ENCODE measurements at regions not wholly inside any gene's neighbourhood (a gene's known extent, or its start where the extent isn't known, plus 50 kb on each side); places are given as distances from the start of the nearest gene placed in this dataset.

DNA sequence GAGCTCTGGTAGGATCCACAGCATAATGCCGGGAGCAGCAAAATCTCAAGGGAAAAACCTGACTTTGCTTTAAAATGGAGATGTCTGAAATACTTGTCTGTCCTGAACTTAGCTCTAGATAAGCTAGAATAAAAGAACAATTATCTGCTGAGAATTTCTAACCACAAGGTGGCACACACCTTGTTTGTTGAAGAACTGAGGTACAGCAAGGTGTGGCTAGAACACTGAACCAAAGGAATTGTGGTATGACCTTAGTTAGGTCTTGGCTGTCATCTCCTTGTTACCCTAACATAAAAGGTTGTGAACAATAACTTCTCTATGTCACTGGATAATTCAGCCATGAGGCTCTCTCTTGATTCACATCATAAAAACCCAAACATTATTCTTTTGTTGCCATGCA lies 72.3 kb upstream of the ANXA1 start:
- Histone ChIP-seq H3K27me3 (replicated peaks; ENCODE audit: insufficient read depth) (no peaks in the 10 kb centered on the region), H3K4me3 (no peak overlapping the region), H3K27ac (no peak overlapping the region), H3K9me3 (no peaks in the 10 kb centered on the region), H3K4me1 (ENCODE audit: control insufficient read depth in 1 of 2, low read depth in 2 of 2) (peaks cover 12 to 33% of the 10 kb centered on the region in 2 donors), H3K36me3 (no peaks in the 10 kb centered on the region)
- DNase-seq (ENCODE audit: low spot score) (no peak), ATAC-seq (ENCODE audit: insufficient number of reproducible peaks, low FRiP score, low read depth) (peak; percentile 20)
- TF ChIP-seq, protein P1, sequence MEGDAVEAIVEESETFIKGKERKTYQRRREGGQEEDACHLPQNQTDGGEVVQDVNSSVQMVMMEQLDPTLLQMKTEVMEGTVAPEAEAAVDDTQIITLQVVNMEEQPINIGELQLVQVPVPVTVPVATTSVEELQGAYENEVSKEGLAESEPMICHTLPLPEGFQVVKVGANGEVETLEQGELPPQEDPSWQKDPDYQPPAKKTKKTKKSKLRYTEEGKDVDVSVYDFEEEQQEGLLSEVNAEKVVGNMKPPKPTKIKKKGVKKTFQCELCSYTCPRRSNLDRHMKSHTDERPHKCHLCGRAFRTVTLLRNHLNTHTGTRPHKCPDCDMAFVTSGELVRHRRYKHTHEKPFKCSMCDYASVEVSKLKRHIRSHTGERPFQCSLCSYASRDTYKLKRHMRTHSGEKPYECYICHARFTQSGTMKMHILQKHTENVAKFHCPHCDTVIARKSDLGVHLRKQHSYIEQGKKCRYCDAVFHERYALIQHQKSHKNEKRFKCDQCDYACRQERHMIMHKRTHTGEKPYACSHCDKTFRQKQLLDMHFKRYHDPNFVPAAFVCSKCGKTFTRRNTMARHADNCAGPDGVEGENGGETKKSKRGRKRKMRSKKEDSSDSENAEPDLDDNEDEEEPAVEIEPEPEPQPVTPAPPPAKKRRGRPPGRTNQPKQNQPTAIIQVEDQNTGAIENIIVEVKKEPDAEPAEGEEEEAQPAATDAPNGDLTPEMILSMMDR (IDR thresholded peaks at IDR 0.05): no peak

DNA sequence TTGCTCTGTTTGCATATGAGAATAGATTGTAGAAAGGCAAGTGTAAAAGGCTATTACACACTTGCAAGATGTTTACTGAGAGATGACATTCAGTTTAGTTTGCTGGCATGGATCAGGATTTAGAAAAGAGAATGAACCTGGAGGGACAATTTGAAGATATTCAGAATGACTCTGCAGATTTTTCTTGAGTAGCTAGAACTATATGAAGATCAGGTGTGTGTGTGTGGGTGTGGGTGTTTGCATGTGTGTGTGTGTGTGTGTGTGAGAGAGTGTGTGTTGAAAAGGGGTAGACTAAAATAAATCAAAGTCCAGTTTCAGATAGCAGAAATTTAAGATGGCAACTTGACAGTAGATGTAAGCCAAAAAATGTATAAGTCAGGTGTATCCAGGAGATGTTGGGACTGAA lies 74.0 kb upstream of the ANXA1 start:
- Histone ChIP-seq H3K27ac (no peak overlapping the region), H3K4me1 (ENCODE audit: control insufficient read depth in 1 of 2, low read depth in 2 of 2) (peaks cover 16 to 49% of the 10 kb centered on the region in 2 donors), H3K4me3 (no peak overlapping the region), H3K9me3 (no peaks in the 10 kb centered on the region), H3K27me3 (replicated peaks; ENCODE audit: insufficient read depth) (no peaks in the 10 kb centered on the region), H3K36me3 (no peaks in the 10 kb centered on the region)
- TF ChIP-seq, protein P1 (IDR thresholded peaks at IDR 0.05): no peak
- ATAC-seq (ENCODE audit: insufficient number of reproducible peaks, low FRiP score, low read depth): no peak
- DNase-seq (ENCODE audit: low spot score): no peak

GRCh38 chr9:73076970-73077369 lies 74.7 kb upstream of the ANXA1 start:
- Histone ChIP-seq H3K27ac (no peak overlapping the region), H3K4me1 (ENCODE audit: control insufficient read depth in 1 of 2, low read depth in 2 of 2) (peaks cover 16 to 48% of the 10 kb centered on the region in 2 donors), H3K27me3 (replicated peaks; ENCODE audit: insufficient read depth) (no peaks in the 10 kb centered on the region), H3K36me3 (no peaks in the 10 kb centered on the region), H3K4me3 (no peak overlapping the region), H3K9me3 (no peaks in the 10 kb centered on the region)
- TF ChIP-seq, protein P1 (IDR thresholded peaks at IDR 0.05): no peak
- DNase-seq (ENCODE audit: low spot score) (no peak), ATAC-seq (ENCODE audit: insufficient number of reproducible peaks, low FRiP score, low read depth) (no peak)

DNA sequence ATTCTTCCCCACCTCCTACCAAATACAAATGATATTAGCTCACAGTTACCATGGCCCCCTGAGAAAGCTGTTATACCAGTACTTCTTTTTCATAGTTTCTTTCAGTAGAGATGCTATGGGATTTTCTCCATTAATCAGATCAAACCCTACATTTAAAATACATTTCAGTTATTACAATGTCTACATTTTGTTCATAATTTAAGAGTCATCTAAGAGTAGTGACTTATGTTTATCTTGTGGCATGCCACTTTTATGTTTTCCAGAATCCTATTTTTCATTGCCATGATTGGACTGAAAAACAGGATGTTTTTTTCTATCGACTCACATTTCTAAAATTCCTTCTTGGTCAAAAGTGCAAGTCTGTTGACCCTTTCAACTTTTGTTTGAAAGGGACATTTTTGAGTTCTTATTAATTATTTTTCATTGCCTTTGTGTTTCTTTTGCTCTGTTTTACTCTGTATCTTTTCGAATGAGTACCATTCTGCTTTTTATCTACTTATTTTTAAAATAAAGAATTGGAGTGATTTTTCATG lies 77.4 kb upstream of the ANXA1 start:
- peak overlapping the region; percentile 30 to 65 for H3K27ac ChIP-seq
- DNase-seq (ENCODE audit: low spot score) (no peak), ATAC-seq (ENCODE audit: insufficient number of reproducible peaks, low FRiP score, low read depth) (no peak)
- H3K9me3 ChIP-seq: no peaks in the 10 kb centered on the region
- H3K4me3 ChIP-seq: no peak overlapping the region
- TF ChIP-seq, protein P1 (IDR thresholded peaks at IDR 0.05): no peak
- H3K4me1 ChIP-seq (ENCODE audit: control insufficient read depth in 1 of 2, low read depth in 2 of 2): peaks cover 4 to 24% of the 10 kb centered on the region in 2 donors
- H3K27me3 ChIP-seq (replicated peaks; ENCODE audit: insufficient read depth): no peaks in the 10 kb centered on the region
- no peaks in the 10 kb centered on the region for H3K36me3 ChIP-seq

- TF ChIP-seq, protein P1 (IDR thresholded peaks at IDR 0.05): no peak
- Histone ChIP-seq H3K36me3 (no peaks in the 10 kb centered on the region), H3K27ac (peak overlapping the region; percentile 51 to 65), H3K27me3 (replicated peaks; ENCODE audit: insufficient read depth) (no peaks in the 10 kb centered on the region), H3K4me3 (no peak overlapping the region), H3K4me1 (ENCODE audit: control insufficient read depth in 1 of 2, low read depth in 2 of 2) (peaks cover 4 to 23% of the 10 kb centered on the region in 2 donors), H3K9me3 (no peaks in the 10 kb centered on the region)
- DNase-seq (ENCODE audit: low spot score) (no peak), ATAC-seq (ENCODE audit: insufficient number of reproducible peaks, low FRiP score, low read depth) (no peak)
These were observed 78.1 kb upstream of the ANXA1 start for GRCh38 chr9:73073337-73074175.

Data from thoracic aorta (tissue), 2 donors.